Ovary (tissue), 7 donors: ENCODE measurements at regions not wholly inside any gene's neighbourhood (a gene's known extent, or its start where the extent isn't known, plus 50 kb on each side); places are given as distances from the start of the nearest gene placed in this dataset.

Source experiments
- DNase-seq, 5 donors: peaks; one replicate each; pipeline ENCODE4 v3.0.0-alpha.2; 2019 to 2020
- H3K27ac ChIP-seq, 2 donors: fragments of 200-600 bp; one replicate each; pipeline versions ENCODE4 v1.5.1 to v1.8.0; 2019 to 2022
- H3K27me3 ChIP-seq: fragments of 200-600 bp; one replicate; pipeline ENCODE4 v1.8.0; 2022
- H3K36me3 ChIP-seq: fragments of 200-600 bp; sonication (generic); one replicate; pipeline ENCODE4 v1.5.1; 2019
- H3K4me1 ChIP-seq: one replicate; pipeline ENCODE4 v1.8.1; 2013; ENCODE audit warnings: mild to moderate bottlenecking, moderate library complexity; ENCODE audit not compliant: insufficient read depth
- H3K4me3 ChIP-seq: fragments of 200-600 bp; sonication (generic); one replicate; pipeline ENCODE4 v1.5.1; 2017
- H3K9me3 ChIP-seq, 2 donors: fragments of 200-600 bp in 1 of 2; sonication (generic) in 1 of 2; one replicate each; pipeline versions ENCODE4 v1.5.1 to v1.8.1; 2013 to 2019; ENCODE audit warnings: mild to moderate bottlenecking in 1 of 2, moderate library complexity in 1 of 2
- CTCF ChIP-seq, 3 donors: fragments of 450-650 bp in 2 of 3; fragments of 200-600 bp in 1 of 3; IDR thresholded peaks; one replicate each; pipeline versions ENCODE4 v1.5.1 to v1.8.0; 2016 to 2022; ENCODE audit warnings: antibody characterized with exemption in 3 of 3, mild to moderate bottlenecking in 1 of 3
- EP300 ChIP-seq: sonication (generic); formaldehyde crosslinking; IDR thresholded peaks from one replicate; pipeline ENCODE4 v1.6.1; 2017; ENCODE audit warnings: antibody characterized with exemption
- POLR2A ChIP-seq: fragments of 450-650 bp; IDR thresholded peaks from one replicate; pipeline ENCODE4 v1.6.1; 2017; ENCODE audit warnings: antibody characterized with exemption, mild to moderate bottlenecking, moderate library complexity
- WGBS, 3 donors: extraction: QIAGEN DNeasy Blood & Tissue Kit in 1 of 3; methylation state at CpG; one replicate each; pipeline versions ENCODE4 v1.1.5 to v1.1.7; 2013 to 2017; 5-methylcytosine and 5-hydroxymethylcytosine counted together
- intact Hi-C, 4 donors: fragments of 100-400 bp; cut with DNase I; formaldehyde crosslinking; loops; one replicate each; pipeline versions ENCODE4 v1.11.0 to v1.15.1; 2022 to 2023
- donor health status: DM: no; HTN: no; CAD: no; lungs with moderate emphysema.
- donor health status: DM: no; HTN: no; CAD: no.
- donor health status: Bipolar disorder and iron deficiency.
- donor health status: DM: no; HTN: no; CAD: no.
- donor health status: DM: yes; HTN: yes; CAD: no.

GRCh38 chr4:123898946-123899666 lies 502.5 kb downstream of the SPRY1 start:
- no peak for TF ChIP-seq POLR2A
- TF ChIP-seq EP300, result no peak
- TF ChIP-seq CTCF (IDR thresholded peaks at IDR 0.05), result no peak
- Histone ChIP-seq H3K4me3 (no peak overlapping the region), H3K36me3 (no peaks in the 10 kb centered on the region), H3K27ac (no peak overlapping the region), H3K9me3 (no peaks in the 10 kb centered on the region), H3K27me3 (no peaks in the 10 kb centered on the region), H3K4me1 (no peaks in the 10 kb centered on the region)
- no peak for DNase-seq
- intact Hi-C loops, result no loop called here
- WGBS, 3 donors, result 93 to 98% (median 94%) methylated on average over 2 of the region's 2 CpGs

GRCh38 chr4:123904882-123905281 lies 508.3 kb downstream of the SPRY1 start:
- Histone ChIP-seq H3K9me3 (no peaks in the 10 kb centered on the region), H3K4me3 (no peak overlapping the region), H3K4me1 (no peaks in the 10 kb centered on the region), H3K27me3 (no peaks in the 10 kb centered on the region), H3K27ac (no peak overlapping the region), H3K36me3 (no peaks in the 10 kb centered on the region)
- DNase-seq, result no peak
- WGBS, 3 donors, result 87 to 96% (median 91%) methylated on average over 1 of the region's 1 CpG
- no peak for TF ChIP-seq POLR2A
- no peak for TF ChIP-seq CTCF (IDR thresholded peaks at IDR 0.05)
- TF ChIP-seq EP300, result no peak
- intact Hi-C loops, result no loop called here

GRCh38 chr4:123913598-123913997 lies 517.0 kb downstream of the SPRY1 start:
- no peaks in the 10 kb centered on the region for H3K9me3 ChIP-seq
- no peak overlapping the region for H3K4me3 ChIP-seq
- no peak overlapping the region for H3K27ac ChIP-seq
- no peaks in the 10 kb centered on the region for H3K4me1 ChIP-seq
- no peaks in the 10 kb centered on the region for H3K36me3 ChIP-seq
- no peak for DNase-seq
- TF ChIP-seq CTCF (IDR thresholded peaks at IDR 0.05), result no peak
- TF ChIP-seq POLR2A, result no peak
- no peak for TF ChIP-seq EP300
- no peaks in the 10 kb centered on the region for H3K27me3 ChIP-seq
- intact Hi-C loops, result no loop called here

- H3K4me1 ChIP-seq, result no peaks in the 10 kb centered on the region
- no peaks in the 10 kb centered on the region for H3K27me3 ChIP-seq
- H3K4me3 ChIP-seq, result no peak overlapping the region
- TF ChIP-seq POLR2A (no peak), EP300 (no peak), CTCF (IDR thresholded peaks at IDR 0.05) (no peak)
- WGBS, 3 donors, result 85 to 93% (median 86%) methylated on average over 2 of the region's 2 CpGs
- H3K9me3 ChIP-seq, result no peaks in the 10 kb centered on the region
- H3K27ac ChIP-seq, result no peak overlapping the region
- no peaks in the 10 kb centered on the region for H3K36me3 ChIP-seq
- intact Hi-C loops, result no loop called here
- DNase-seq, result no peak
Measured at GRCh38 chr4:123916821-123917220, 520.2 kb downstream of the SPRY1 start.
